ENCODE measurements at regions not wholly inside any gene's neighbourhood (a gene's known extent, or its start where the extent isn't known, plus 50 kb on each side); places are given as distances from the start of the nearest gene placed in this dataset.

- no peak overlapping the region for H3K4me3 ChIP-seq (ENCODE audit: low read depth, low read length)
- no peak for DNase-seq (ENCODE audit: low read depth)
- TF ChIP-seq CTCF (IDR thresholded peaks at IDR 0.05; ENCODE audit: control insufficient read depth, extremely low read depth, insufficient read depth) = no peak
These were observed 518.1 kb downstream of the TRHDE start for GRCh38 chr12:72790273-72790672.

DNA sequence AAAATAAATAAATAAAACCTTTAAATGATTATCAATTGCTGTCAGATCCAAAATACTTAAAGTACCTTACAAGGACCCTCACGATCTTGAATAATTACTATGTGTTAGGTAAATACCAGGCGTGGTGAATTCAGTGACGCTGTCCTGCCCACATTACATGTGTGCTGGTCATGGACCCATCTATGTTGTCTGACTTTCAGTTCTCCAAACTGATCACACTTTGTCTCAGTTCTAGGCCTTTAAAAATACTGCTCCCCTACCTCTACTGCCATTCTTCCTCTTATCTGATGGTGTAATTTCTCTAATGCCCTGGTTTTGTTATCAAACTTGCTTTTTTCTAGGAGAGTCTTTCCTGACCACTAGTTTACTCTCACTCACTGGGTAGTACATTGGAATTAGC lies 520.7 kb downstream of the TRHDE start:
- no peak for DNase-seq (ENCODE audit: low read depth)
- TF ChIP-seq CTCF (IDR thresholded peaks at IDR 0.05; ENCODE audit: control insufficient read depth, extremely low read depth, insufficient read depth) = no peak
- no peak overlapping the region for H3K4me3 ChIP-seq (ENCODE audit: low read depth, low read length)

- TF ChIP-seq CTCF (IDR thresholded peaks at IDR 0.05; ENCODE audit: control insufficient read depth, extremely low read depth, insufficient read depth) = no peak
- DNase-seq (ENCODE audit: low read depth) = no peak
- H3K4me3 ChIP-seq (ENCODE audit: low read depth, low read length) = no peak overlapping the region
These were observed 521.6 kb downstream of the TRHDE start for GRCh38 chr12:72793796-72794195.

DNA sequence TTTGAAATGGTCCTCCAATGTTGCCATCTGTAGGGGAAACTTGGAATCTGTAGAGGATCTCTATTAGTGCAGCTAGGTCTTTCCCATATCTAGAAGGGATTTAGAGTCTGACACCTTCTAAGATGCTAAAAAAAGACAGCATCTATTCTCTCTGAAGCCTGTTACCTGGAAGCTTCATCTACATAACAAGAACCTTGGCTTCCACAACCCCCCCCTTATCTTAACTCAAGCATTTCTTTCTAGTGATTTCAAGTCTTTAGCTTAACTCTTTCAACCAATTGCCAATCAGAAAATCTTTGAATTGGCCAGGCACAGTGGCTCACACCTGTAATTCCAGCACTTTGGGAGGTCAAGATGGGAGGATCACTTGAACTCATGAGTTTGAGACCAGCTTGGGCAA lies 543.3 kb downstream of the TRHDE start:
- DNase-seq (ENCODE audit: low read depth) = no peak

GRCh38 chr12:72828662-72829324 lies 556.6 kb downstream of the TRHDE start:
- DNase-seq (ENCODE audit: low read depth) = no peak
- TF ChIP-seq CTCF (IDR thresholded peaks at IDR 0.05; ENCODE audit: control insufficient read depth, extremely low read depth, insufficient read depth) = no peak
- no peak overlapping the region for H3K4me3 ChIP-seq (ENCODE audit: low read depth, low read length)

More for the DNA sequence above, 543.3 kb downstream of the TRHDE start:
- no peak for TF ChIP-seq CTCF (IDR thresholded peaks at IDR 0.05; ENCODE audit: control insufficient read depth, extremely low read depth, insufficient read depth)
- no peak overlapping the region for H3K4me3 ChIP-seq (ENCODE audit: low read depth, low read length)

DNA sequence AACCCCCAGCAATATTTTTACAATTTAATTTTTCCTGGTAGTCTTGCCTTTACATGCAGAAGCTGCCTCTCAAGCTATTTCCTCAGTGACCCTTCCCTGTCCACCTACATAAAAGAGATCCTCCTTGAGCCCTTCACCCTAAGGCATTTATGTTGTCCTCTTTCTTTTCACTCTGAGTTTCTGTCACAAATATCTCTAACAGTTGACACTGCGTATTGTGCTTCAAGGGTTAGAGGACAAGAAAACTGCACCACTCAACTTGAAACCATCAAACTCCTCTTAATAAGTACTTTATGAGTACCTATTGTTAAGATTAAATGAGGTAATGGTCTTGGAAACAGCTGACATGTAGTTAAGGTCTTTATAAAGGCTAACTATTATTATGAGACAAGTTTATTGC lies 557.7 kb downstream of the TRHDE start:
- TF ChIP-seq CTCF (IDR thresholded peaks at IDR 0.05; ENCODE audit: control insufficient read depth, extremely low read depth, insufficient read depth) = no peak
- H3K4me3 ChIP-seq (ENCODE audit: low read depth, low read length) = no peak overlapping the region
- no peak for DNase-seq (ENCODE audit: low read depth)

DNA sequence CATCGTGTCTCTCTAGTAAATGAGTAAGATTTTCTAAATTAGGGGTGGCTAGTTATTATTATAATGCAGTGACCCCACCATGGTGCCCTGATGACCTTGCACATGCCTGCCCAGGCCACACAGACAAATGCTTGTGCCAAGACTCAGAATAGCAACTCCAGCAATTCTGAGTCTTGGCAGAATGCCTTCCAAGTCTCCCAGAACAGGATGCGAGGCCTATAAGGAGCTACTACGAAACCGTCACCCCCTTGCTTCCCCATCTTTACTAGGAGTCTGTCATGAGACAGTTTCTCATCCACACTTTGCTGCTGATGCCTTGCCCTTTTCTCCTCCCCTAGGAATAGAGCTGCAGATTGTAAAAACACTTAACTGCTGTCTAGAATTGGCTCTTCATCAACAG lies 559.9 kb downstream of the TRHDE start:
- no peak overlapping the region for H3K4me3 ChIP-seq (ENCODE audit: low read depth, low read length)
- DNase-seq (ENCODE audit: low read depth) = no peak
- no peak for TF ChIP-seq CTCF (IDR thresholded peaks at IDR 0.05; ENCODE audit: control insufficient read depth, extremely low read depth, insufficient read depth)

Data from LNCaP clone FGC (cell line).